ENCODE measurements at regions not wholly inside any gene's neighbourhood (a gene's known extent, or its start where the extent isn't known, plus 50 kb on each side); places are given as distances from the start of the nearest gene placed in this dataset.

GRCh38 chr13:82833923-82834322 lies 1048.4 kb downstream of the SLITRK1 start:
- H3K79me2 ChIP-seq (ENCODE audit: insufficient read depth, low read length), result no peaks in the 10 kb centered on the region
- H3K27ac ChIP-seq (ENCODE audit: low read depth, low read length), result no peak overlapping the region
- no peak overlapping the region for H2AFZ ChIP-seq (ENCODE audit: low read length)
- no peak for DNase-seq (ENCODE audit: insufficient read length, low spot score, missing footprints)
- no peaks in the 10 kb centered on the region for H4K20me1 ChIP-seq (ENCODE audit: insufficient read depth, low read length)
- no peaks in the 10 kb centered on the region for H3K36me3 ChIP-seq (ENCODE audit: insufficient read depth, low read length)
- no peaks in the 10 kb centered on the region for H3K27me3 ChIP-seq (ENCODE audit: insufficient read depth, low read length)
- no peaks in the 10 kb centered on the region for H3K9me3 ChIP-seq (ENCODE audit: low read depth, low read length)
- TF ChIP-seq CTCF (IDR thresholded peaks at IDR 0.05; ENCODE audit: extremely low read depth, low read depth, low read length), result no peak
- H3K4me1 ChIP-seq (ENCODE audit: insufficient read depth, low read length), result no peaks in the 10 kb centered on the region
- no peak overlapping the region for H3K4me2 ChIP-seq (ENCODE audit: insufficient read depth, low read length)
- no peak overlapping the region for H3K4me3 ChIP-seq (ENCODE audit: insufficient read depth, low read length)

DNA sequence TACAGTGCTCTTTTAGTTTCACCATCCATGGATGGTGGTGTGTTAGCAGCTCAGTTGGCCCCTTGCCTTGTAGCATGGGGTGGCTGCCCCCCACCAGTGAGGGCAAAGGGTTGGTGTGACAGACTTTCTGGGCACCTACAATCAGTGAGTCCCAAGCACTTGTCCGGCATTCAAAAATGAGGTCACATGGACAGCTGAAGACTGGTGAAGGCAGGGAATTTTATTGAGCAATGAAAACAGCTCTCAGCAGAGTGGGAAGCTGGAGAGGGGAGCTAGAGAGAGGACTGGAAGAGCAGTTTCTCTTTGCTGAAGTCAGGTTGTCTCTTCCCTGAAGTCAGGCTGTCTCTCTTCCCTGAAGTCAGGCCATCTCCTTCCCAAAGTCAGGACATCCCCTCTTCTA lies 1053.2 kb downstream of the SLITRK1 start:
- Histone ChIP-seq H3K79me2 (ENCODE audit: insufficient read depth, low read length) (no peaks in the 10 kb centered on the region), H3K27me3 (ENCODE audit: insufficient read depth, low read length) (no peaks in the 10 kb centered on the region), H3K9me3 (ENCODE audit: low read depth, low read length) (no peaks in the 10 kb centered on the region), H3K27ac (ENCODE audit: low read depth, low read length) (no peak overlapping the region), H3K36me3 (ENCODE audit: insufficient read depth, low read length) (no peaks in the 10 kb centered on the region), H4K20me1 (ENCODE audit: insufficient read depth, low read length) (no peaks in the 10 kb centered on the region), H2AFZ (ENCODE audit: low read length) (no peak overlapping the region), H3K4me2 (ENCODE audit: insufficient read depth, low read length) (no peak overlapping the region), H3K4me3 (ENCODE audit: insufficient read depth, low read length) (no peak overlapping the region), H3K4me1 (ENCODE audit: insufficient read depth, low read length) (no peaks in the 10 kb centered on the region)
- no peak for DNase-seq (ENCODE audit: insufficient read length, low spot score, missing footprints)
- TF ChIP-seq CTCF (IDR thresholded peaks at IDR 0.05; ENCODE audit: extremely low read depth, low read depth, low read length), result no peak

DNA sequence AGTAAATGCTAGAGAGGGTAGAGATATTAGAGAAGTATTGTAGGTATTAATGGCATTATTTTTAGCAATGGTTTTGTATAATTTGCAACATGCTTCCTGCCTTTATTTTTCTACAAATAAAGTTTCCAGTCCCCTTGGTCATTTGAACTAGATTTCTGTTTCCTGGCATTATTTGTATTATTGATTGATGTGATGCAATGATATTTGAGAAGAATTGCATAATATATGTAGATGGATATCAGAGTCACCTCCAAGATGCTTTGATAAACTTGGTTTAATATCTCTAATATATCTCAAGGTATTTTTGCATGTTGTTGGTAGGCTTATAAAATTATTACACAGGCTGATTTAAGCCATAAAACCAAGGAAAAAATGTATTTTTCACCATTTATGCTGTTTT lies 1054.5 kb downstream of the SLITRK1 start:
- Histone ChIP-seq H3K27ac (ENCODE audit: low read depth, low read length) (no peak overlapping the region), H4K20me1 (ENCODE audit: insufficient read depth, low read length) (no peaks in the 10 kb centered on the region)

DNA sequence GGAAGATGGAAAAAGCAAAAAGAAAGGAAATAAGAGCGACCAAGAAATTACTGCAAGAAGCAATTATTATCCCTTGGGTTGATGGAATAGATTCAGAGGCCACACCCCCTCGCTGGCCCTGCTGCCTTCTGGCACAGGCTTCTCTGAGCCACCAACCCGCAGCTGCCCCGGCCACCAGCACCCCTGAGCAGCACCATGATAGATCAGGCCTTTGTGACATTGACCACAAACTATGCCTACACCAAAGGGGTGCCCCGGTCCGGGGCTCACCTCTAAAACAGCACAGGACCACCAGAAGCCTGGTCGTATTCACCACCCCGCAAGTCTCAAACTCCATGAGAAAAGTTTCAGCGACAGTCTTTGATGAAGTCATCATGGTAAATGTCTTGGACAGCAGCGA lies 1059.3 kb downstream of the SLITRK1 start:
- H2AFZ ChIP-seq (ENCODE audit: low read length), result no peak overlapping the region
- no peak overlapping the region for H3K27ac ChIP-seq (ENCODE audit: low read depth, low read length)
- no peak overlapping the region for H3K4me3 ChIP-seq (ENCODE audit: insufficient read depth, low read length)
- H3K27me3 ChIP-seq (ENCODE audit: insufficient read depth, low read length), result no peaks in the 10 kb centered on the region
- no peaks in the 10 kb centered on the region for H3K9me3 ChIP-seq (ENCODE audit: low read depth, low read length)
- no peaks in the 10 kb centered on the region for H3K79me2 ChIP-seq (ENCODE audit: insufficient read depth, low read length)
- H3K36me3 ChIP-seq (ENCODE audit: insufficient read depth, low read length), result no peaks in the 10 kb centered on the region
- H4K20me1 ChIP-seq (ENCODE audit: insufficient read depth, low read length), result no peaks in the 10 kb centered on the region
- DNase-seq (ENCODE audit: insufficient read length, low spot score, missing footprints), result no peak
- H3K4me1 ChIP-seq (ENCODE audit: insufficient read depth, low read length), result no peaks in the 10 kb centered on the region
- no peak overlapping the region for H3K4me2 ChIP-seq (ENCODE audit: insufficient read depth, low read length)
- TF ChIP-seq CTCF (IDR thresholded peaks at IDR 0.05; ENCODE audit: extremely low read depth, low read depth, low read length), result no peak

More for the DNA sequence above, 1054.5 kb downstream of the SLITRK1 start:
- no peaks in the 10 kb centered on the region for H3K36me3 ChIP-seq (ENCODE audit: insufficient read depth, low read length)
- H3K9me3 ChIP-seq (ENCODE audit: low read depth, low read length), result no peaks in the 10 kb centered on the region
- H3K79me2 ChIP-seq (ENCODE audit: insufficient read depth, low read length), result no peaks in the 10 kb centered on the region
- no peak overlapping the region for H2AFZ ChIP-seq (ENCODE audit: low read length)
- DNase-seq (ENCODE audit: insufficient read length, low spot score, missing footprints), result no peak
- no peak overlapping the region for H3K4me3 ChIP-seq (ENCODE audit: insufficient read depth, low read length)
- no peaks in the 10 kb centered on the region for H3K27me3 ChIP-seq (ENCODE audit: insufficient read depth, low read length)
- no peak overlapping the region for H3K4me2 ChIP-seq (ENCODE audit: insufficient read depth, low read length)
- no peaks in the 10 kb centered on the region for H3K4me1 ChIP-seq (ENCODE audit: insufficient read depth, low read length)
- no peak for TF ChIP-seq CTCF (IDR thresholded peaks at IDR 0.05; ENCODE audit: extremely low read depth, low read depth, low read length)

Measured in osteoblast (primary cell).